ENCODE measurements at regions not wholly inside any gene's neighbourhood (a gene's known extent, or its start where the extent isn't known, plus 50 kb on each side); places are given as distances from the start of the nearest gene placed in this dataset.
"Not testable (repeated sequence)": the region's sequence is repeated elsewhere in the genome, so short reads cannot be mapped to it uniquely, and the experiment has no call there.

GRCh38 chr2:234252772-234253171 is 202.3 kb downstream of the SPP2 start:
- no peaks in the 10 kb centered on the region for H3K27me3 Mint-ChIP-seq
- no peaks in the 10 kb centered on the region for H3K9me3 Mint-ChIP-seq
- H3K36me3 Mint-ChIP-seq: no peaks in the 10 kb centered on the region
- no peak overlapping the region for H3K4me3 Mint-ChIP-seq
- H3K4me1 Mint-ChIP-seq: peaks cover 16% of the 10 kb centered on the region
- no peak overlapping the region for H3K27ac Mint-ChIP-seq

DNA sequence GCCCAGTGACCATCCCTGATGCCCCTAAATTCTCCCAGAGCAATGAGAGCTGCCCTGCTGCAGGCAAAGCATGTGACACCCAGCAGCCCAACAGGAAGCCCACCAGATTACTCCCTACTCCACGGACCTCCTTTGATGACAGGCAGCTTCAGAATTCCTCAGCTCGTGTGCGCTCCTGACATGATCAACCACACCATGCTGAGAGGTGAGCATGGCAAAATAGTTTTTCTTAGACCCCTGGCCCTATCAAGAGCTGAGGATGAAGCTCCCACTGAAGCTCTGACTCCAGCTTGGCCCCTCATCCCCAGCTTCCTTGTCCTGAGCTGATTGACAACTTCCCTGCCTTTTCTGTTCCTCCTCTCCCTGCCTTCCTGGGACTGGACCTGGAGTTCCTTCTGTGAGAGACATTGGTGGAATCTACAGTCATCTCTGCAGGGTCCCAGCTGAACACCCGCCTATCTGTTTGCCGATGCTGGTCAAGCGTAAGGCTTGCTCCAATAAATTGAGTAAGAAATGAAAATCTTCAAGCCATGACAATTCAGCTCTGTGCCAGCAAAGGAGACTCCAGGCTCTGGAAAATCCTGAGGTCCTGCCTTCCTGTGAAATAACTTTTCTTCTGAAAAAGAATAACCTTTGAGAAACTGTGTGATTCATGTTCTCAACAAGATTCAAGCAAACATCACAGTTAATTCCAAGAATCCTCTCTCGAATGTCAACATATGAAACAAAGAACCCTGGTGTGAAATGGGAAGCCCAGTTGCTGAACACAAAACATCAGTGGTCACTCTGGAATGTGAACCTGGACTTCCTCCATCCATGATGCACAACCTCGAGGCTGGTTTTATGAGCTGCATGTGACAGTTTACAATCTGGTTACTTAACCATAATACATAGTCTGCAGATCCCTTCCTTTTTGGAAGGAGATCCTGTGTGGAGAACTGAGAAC is 201.1 kb downstream of the SPP2 start:
- H3K4me1 Mint-ChIP-seq: peaks cover 9% of the 10 kb centered on the region
- no peaks in the 10 kb centered on the region for H3K9me3 Mint-ChIP-seq
- no peak overlapping the region for H3K27ac Mint-ChIP-seq
- H3K36me3 Mint-ChIP-seq: no peaks in the 10 kb centered on the region
- no peak overlapping the region for H3K4me3 Mint-ChIP-seq
- H3K27me3 Mint-ChIP-seq: no peaks in the 10 kb centered on the region

- Mint-ChIP-seq H3K9me3 (no peaks in the 10 kb centered on the region), H3K4me3 (no peak overlapping the region), H3K27me3 (no peaks in the 10 kb centered on the region), H3K4me1 (peaks cover 9% of the 10 kb centered on the region), H3K36me3 (no peaks in the 10 kb centered on the region), H3K27ac (no peak overlapping the region)
Observed at GRCh38 chr2:234250926-234251325, 200.4 kb downstream of the SPP2 start.

GRCh38 chr2:234249873-234250272 is 199.4 kb downstream of the SPP2 start:
- Mint-ChIP-seq H3K4me3 (no peak overlapping the region), H3K27me3 (no peaks in the 10 kb centered on the region), H3K4me1 (peaks cover 5% of the 10 kb centered on the region), H3K9me3 (no peaks in the 10 kb centered on the region), H3K27ac (no peak overlapping the region), H3K36me3 (no peaks in the 10 kb centered on the region)

DNA sequence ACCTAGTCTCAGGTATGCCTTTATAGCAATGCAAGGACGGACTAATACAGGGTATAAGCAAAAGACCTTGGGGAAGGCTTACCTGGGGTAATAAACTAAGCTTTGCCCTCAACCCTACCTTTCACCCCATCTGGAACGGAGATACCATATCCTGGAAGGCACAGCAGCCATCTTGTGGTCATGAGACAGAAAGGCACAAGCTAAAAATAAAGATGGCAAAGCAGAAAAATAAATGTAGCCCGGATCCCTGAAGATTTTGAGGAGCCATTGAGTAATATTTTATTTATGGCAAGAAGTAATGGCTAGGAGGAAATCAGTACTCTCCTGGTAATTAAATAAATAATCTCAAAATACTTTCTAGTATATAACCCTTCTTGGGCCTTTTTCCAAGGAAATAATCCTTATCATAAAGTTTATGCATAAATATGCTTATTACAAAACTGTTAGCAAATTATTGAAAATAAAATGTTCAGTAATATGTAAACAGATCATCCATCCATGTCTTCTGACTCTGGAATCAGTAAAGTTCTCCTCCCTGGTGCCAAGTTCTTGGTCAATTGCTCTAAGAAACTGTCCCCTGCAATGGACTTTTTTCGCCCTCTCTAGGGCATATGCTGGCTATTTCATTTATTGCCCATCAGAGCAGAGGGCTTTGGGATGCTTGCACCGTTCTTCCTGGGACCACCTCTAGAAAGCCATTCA is 198.7 kb downstream of the SPP2 start:
- Mint-ChIP-seq H3K4me1 (peaks cover 9% of the 10 kb centered on the region), H3K9me3 (no peaks in the 10 kb centered on the region), H3K36me3 (no peaks in the 10 kb centered on the region), H3K4me3 (no peak overlapping the region), H3K27me3 (no peaks in the 10 kb centered on the region), H3K27ac (no peak overlapping the region)

DNA sequence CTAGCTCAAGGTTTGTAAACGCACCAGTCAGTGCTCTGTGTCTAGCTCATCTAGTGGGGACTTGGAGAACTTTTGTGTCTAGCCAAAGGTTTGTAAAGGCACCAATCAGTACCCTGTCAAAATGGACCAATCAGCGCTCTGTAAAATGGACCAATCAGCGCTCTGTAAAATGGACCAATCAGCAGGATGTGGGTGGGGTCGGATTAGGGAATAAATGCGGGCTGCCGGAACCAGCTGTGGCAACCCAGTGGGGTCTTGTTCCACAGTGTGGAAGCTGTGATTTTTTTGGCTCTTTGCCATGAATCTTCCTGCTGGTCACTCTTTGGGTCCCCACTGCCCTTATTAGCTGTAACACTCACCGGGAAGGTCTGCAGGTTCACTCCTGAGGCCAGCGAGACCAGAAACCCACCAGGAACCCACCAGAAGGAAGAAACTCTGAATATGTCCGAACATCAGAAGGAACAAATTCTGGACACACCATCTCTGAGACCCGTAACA is 197.8 kb downstream of the SPP2 start:
- not testable (repeated sequence) for H3K27me3 Mint-ChIP-seq, H3K27ac Mint-ChIP-seq, H3K9me3 Mint-ChIP-seq, H3K4me3 Mint-ChIP-seq, H3K36me3 Mint-ChIP-seq
- peaks cover 16% of the 10 kb centered on the region for H3K4me1 Mint-ChIP-seq

DNA sequence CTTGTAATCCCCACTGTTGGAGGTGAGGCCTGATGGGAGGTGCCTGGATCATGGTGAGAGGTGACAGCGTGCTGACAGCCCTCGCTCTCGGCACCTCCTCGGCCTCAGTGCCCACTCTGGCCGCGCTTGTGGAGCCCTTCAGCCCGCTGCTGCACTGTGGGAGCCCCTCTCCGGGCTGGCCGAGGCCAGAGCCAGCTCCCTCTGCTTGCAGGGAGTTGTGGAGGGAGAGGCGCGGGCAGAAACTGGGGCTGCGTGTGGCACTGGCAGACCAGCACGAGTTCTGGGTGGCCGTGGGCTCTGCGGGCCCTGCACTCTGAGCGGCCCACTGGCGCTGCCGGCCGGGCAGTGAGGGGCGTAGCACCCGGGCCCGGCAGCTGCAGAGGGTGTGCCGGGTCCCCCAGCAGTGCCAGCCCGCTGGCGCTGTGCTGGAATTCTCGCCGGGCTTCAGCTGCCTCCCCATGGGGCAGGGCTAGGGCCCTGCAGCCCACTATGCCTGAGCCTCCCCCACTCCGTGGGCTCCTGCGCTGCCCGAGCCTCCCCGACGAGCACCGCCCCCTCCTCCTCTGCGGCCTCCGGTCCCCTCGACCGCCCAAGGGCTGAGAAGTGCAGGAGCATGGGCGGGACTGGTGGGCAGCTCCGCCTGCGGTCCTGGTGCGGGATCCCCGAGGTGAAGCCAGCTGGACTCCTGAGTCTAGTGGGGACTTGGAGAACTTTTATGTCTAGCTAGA is 197.1 kb downstream of the SPP2 start:
- Mint-ChIP-seq H3K27me3 (no peaks in the 10 kb centered on the region), H3K36me3 (no peaks in the 10 kb centered on the region), H3K9me3 (no peaks in the 10 kb centered on the region), H3K4me1 (peaks cover 16% of the 10 kb centered on the region), H3K4me3 (no peak overlapping the region), H3K27ac (no peak overlapping the region)

- Mint-ChIP-seq H3K27me3 (no peaks in the 10 kb centered on the region), H3K9me3 (no peaks in the 10 kb centered on the region), H3K4me1 (peaks cover 16% of the 10 kb centered on the region), H3K4me3 (no peak overlapping the region), H3K27ac (no peak overlapping the region), H3K36me3 (no peaks in the 10 kb centered on the region)
Observed at GRCh38 chr2:234245945-234246344, 195.4 kb downstream of the SPP2 start.

DNA sequence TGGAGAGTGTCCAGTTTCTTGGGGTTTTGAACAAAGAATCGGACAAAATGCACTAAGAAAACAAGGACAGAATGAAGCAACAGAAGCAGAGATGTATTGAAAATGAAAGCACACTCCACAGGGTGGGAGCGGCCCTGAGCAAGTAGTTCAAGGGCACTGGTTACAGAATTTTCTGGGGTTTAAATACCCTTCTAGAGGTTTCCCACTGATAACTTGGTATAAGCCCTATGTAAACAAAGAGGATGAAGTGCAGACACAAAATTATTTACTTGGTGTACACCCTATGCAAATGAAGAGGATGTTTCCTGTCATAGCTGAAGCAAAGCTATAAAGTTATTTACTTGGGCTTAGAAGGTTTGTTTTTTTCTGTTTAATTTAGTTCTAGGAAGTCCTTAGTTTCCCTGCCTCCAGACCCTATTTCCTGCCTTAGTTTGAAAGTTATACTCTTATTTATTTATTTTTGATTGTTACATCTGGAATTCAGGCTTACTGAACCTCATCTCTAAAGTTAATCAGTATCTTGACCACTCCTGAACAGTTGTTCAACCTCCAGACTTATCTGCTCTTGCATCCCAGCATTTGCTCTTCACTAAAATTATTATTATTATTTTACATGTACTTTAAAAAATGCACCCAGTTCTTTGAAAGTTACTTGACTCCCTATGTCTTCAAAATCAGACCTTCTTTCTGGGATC is 193.5 kb downstream of the SPP2 start:
- Mint-ChIP-seq H3K36me3 (no peaks in the 10 kb centered on the region), H3K27me3 (no peaks in the 10 kb centered on the region), H3K4me1 (peaks cover 16% of the 10 kb centered on the region), H3K27ac (peak overlapping the region; percentile 81), H3K4me3 (peak overlapping the region; percentile 66), H3K9me3 (peaks cover 5% of the 10 kb centered on the region)

DNA sequence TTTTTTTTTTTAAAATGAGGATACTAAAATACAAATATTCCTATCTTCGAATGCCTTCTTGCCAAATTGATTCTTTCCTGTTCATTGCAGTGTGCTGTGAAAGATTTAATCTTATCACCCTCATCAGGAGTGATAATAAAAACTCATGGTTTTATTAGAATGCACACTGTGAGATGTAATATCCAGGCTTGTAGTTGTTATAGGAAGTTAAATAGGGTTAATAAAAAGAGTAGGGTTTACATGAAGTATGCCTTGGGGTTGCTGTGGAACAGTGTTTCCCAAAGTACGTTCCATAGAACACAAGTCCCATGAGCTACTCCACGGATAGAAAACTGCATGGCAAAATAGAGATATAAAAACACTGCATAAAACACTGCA is 191.9 kb downstream of the SPP2 start:
- Mint-ChIP-seq H3K36me3 (no peaks in the 10 kb centered on the region), H3K9me3 (peaks cover 10% of the 10 kb centered on the region), H3K27ac (no peak overlapping the region), H3K4me3 (no peak overlapping the region), H3K27me3 (no peaks in the 10 kb centered on the region), H3K4me1 (peaks cover 16% of the 10 kb centered on the region)

DNA sequence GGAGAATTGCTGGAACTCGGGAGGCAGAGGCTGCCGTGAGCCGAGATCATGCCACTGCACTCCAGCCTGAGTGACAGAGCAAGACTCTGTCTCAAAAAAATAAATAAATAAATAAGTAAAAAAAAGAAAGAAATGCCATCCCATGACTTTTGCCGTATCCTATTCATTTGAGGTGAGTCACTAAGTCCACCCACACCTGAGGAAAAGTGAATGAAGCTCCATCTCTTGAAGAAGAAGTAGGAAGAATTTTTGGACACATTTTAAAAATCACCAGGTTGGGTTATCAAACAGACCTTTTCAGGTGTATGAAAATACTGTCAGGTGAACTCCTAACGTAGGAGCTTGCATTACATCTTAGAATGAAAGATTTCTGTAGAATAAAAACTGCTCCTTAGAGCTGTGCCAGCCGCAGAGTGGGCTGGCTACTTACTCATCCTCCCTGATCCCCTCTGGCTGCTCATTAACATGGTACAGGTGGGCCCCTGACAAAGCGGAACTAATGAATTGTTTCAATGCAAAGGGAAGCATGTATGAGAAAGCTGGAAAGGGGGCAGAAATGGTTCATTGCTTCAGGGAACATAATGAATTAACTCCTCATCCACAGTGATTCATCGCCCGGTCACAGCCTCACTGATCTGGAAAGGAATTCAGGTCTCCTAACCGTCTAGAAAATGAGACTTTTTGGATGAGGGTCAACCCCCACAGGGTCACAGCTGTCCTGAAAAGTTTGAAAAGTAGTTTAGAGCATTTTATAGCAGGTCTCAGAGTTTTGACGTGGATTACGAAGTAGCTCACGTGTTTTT is 191.4 kb downstream of the SPP2 start:
- H3K36me3 Mint-ChIP-seq: no peaks in the 10 kb centered on the region
- H3K27me3 Mint-ChIP-seq: no peaks in the 10 kb centered on the region
- no peak overlapping the region for H3K4me3 Mint-ChIP-seq
- H3K4me1 Mint-ChIP-seq: peaks cover 16% of the 10 kb centered on the region
- no peak overlapping the region for H3K27ac Mint-ChIP-seq
- H3K9me3 Mint-ChIP-seq: peaks cover 10% of the 10 kb centered on the region

- Mint-ChIP-seq H3K4me3 (no peak overlapping the region), H3K9me3 (peaks cover 10% of the 10 kb centered on the region), H3K36me3 (no peaks in the 10 kb centered on the region), H3K27me3 (no peaks in the 10 kb centered on the region), H3K27ac (no peak overlapping the region), H3K4me1 (peaks cover 16% of the 10 kb centered on the region)
Observed at GRCh38 chr2:234240917-234241316, 190.4 kb downstream of the SPP2 start.

GRCh38 chr2:234235191-234235590 is 184.7 kb downstream of the SPP2 start:
- H3K4me1 Mint-ChIP-seq: no peaks in the 10 kb centered on the region
- peaks cover 10% of the 10 kb centered on the region for H3K9me3 Mint-ChIP-seq
- H3K27me3 Mint-ChIP-seq: no peaks in the 10 kb centered on the region
- H3K4me3 Mint-ChIP-seq: no peak overlapping the region
- H3K36me3 Mint-ChIP-seq: no peaks in the 10 kb centered on the region
- no peak overlapping the region for H3K27ac Mint-ChIP-seq

- Mint-ChIP-seq H3K9me3 (no peaks in the 10 kb centered on the region), H3K27me3 (no peaks in the 10 kb centered on the region), H3K27ac (no peak overlapping the region), H3K4me1 (no peaks in the 10 kb centered on the region), H3K36me3 (no peaks in the 10 kb centered on the region), H3K4me3 (no peak overlapping the region)
Observed at GRCh38 chr2:234231460-234231859, 181.0 kb downstream of the SPP2 start.

DNA sequence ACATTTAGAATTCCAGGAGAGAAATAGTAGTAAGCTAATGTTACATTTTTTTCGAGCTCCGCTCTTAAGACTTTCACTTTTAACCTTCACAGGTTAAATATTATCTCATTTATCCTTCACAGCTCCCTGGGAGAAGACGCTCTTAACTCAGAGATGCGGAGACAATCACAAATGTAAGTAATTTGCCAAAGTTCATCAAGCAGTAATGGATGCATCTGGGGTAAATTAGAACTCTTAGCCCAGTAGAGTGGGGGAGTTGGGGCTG is 168.5 kb downstream of the SPP2 start:
- no peak overlapping the region for H3K27ac Mint-ChIP-seq
- H3K36me3 Mint-ChIP-seq: peaks cover 1% of the 10 kb centered on the region
- peaks cover 44% of the 10 kb centered on the region for H3K4me1 Mint-ChIP-seq
- no peak overlapping the region for H3K4me3 Mint-ChIP-seq
- H3K27me3 Mint-ChIP-seq: no peaks in the 10 kb centered on the region
- peaks cover 7% of the 10 kb centered on the region for H3K9me3 Mint-ChIP-seq

All from activated naive CD4-positive, alpha-beta T cell treated with anti-CD3 and anti-CD28 coated beads, Interleukin-2, amount 50 U/mL, for 24 hours (primary cell).